GM10248 (cell line): ENCODE measurements at regions not wholly inside any gene's neighbourhood (a gene's known extent, or its start where the extent isn't known, plus 50 kb on each side); places are given as distances from the start of the nearest gene placed in this dataset.

Experiments
- CTCF ChIA-PET: fragments of 300-600 bp; sonication (Branson Sonifier 250); formaldehyde crosslinking; extraction: SDS; loops from one replicate; lab custom pipeline; 2021; ENCODE audit warnings: antibody characterized with exemption; lab: Yijun Ruan, JAX
- POLR2A ChIA-PET: fragments of 350-650 bp; sonication (Branson Sonifier 250); formaldehyde crosslinking; extraction: SDS; loops from one replicate; lab custom pipeline; 2020; ENCODE audit warnings: antibody characterized with exemption; lab: Yijun Ruan, JAX
- DNase-seq: peaks from one replicate; pipeline ENCODE4 v3.0.0; 2012; ENCODE audit errors: extremely low spot score
- CTCF ChIP-seq: IDR thresholded peaks from 2 replicates; pipeline ENCODE4 v1.5.1; 2012; ENCODE audit warnings: mild to moderate bottlenecking, low read depth; ENCODE audit errors: extremely low read depth, missing control alignments, control extremely low read depth

- TF ChIP-seq CTCF = no peak
- POLR2A ChIA-PET = no interaction called here
- CTCF ChIA-PET = no interaction called here
- DNase-seq = no peak
These were observed 499.4 kb downstream of the NAV3 start for GRCh38 chr12:78330131-78330530.

GRCh38 chr12:78331181-78331580, 500.5 kb downstream of the NAV3 start:
- TF ChIP-seq CTCF = no peak
- POLR2A ChIA-PET = no interaction called here
- CTCF ChIA-PET = no interaction called here
- DNase-seq = no peak

- ChIA-PET CTCF (no interaction called here), POLR2A (no interaction called here)
These were observed 501.1 kb downstream of the NAV3 start for GRCh38 chr12:78331753-78332152.

GRCh38 chr12:78338054-78338785, 507.5 kb downstream of the NAV3 start:
- CTCF ChIA-PET = no interaction called here
- POLR2A ChIA-PET = no interaction called here
- TF ChIP-seq CTCF = no peak
- no peak for DNase-seq

More at GRCh38 chr12:78331753-78332152, 501.1 kb downstream of the NAV3 start:
- no peak for DNase-seq
- TF ChIP-seq CTCF = no peak

GRCh38 chr12:78340406-78340805, 509.7 kb downstream of the NAV3 start:
- DNase-seq = no peak
- CTCF ChIA-PET = no interaction called here
- no peak for TF ChIP-seq CTCF
- POLR2A ChIA-PET = no interaction called here

GRCh38 chr12:78343657-78344056, 513.0 kb downstream of the NAV3 start:
- POLR2A ChIA-PET = no interaction called here
- CTCF ChIA-PET = no interaction called here
- DNase-seq = no peak
- TF ChIP-seq CTCF = no peak
